Left ventricle myocardium inferior (tissue), 1 donor: ENCODE measurements at regions not wholly inside any gene's neighbourhood (a gene's known extent, or its start where the extent isn't known, plus 50 kb on each side); places are given as distances from the start of the nearest gene placed in this dataset.
"Not testable (repeated sequence)": the region's sequence is repeated elsewhere in the genome, so short reads cannot be mapped to it uniquely, and the experiment has no call there.

Source experiments
- DNase-seq: peaks from one replicate; pipeline ENCODE4 v3.0.0-alpha.2; 2020
- H3K27ac ChIP-seq: fragments of 200-600 bp; replicated peaks from 2 replicates; pipeline ENCODE4 v1.8.0; 2021
- H3K27me3 ChIP-seq: fragments of 200-600 bp; 2 replicates; pipeline ENCODE4 v1.8.0; 2021; ENCODE audit warnings: low read depth
- H3K36me3 ChIP-seq: fragments of 200-600 bp; 2 replicates; pipeline ENCODE4 v1.8.0; 2021
- H3K4me1 ChIP-seq: fragments of 200-600 bp; 2 replicates; pipeline ENCODE4 v1.8.0; 2021
- H3K4me3 ChIP-seq: fragments of 200-600 bp; 2 replicates; pipeline ENCODE4 v1.8.0; 2021; ENCODE audit warnings: mild to moderate bottlenecking, moderate library complexity
- H3K9me3 ChIP-seq: fragments of 200-600 bp; replicated peaks from 2 replicates; pipeline ENCODE4 v1.8.0; 2021
- CTCF ChIP-seq: fragments of 200-600 bp; IDR thresholded peaks from 2 replicates; pipeline ENCODE4 v1.8.0; 2021; ENCODE audit warnings: antibody characterized with exemption, mild to moderate bottlenecking, borderline replicate concordance
- intact Hi-C: fragments of 100-400 bp; cut with micrococcal nuclease; formaldehyde crosslinking; loops from one replicate; pipeline ENCODE4 v1.11.0; 2022
- donor health status: DM: no; HTN: yes; CAD: no; lungs with severe emphysema.

GRCh38 chr2:172262486-172262885 lies 159.8 kb upstream of the DLX2 start:
- H3K4me3 ChIP-seq, result no peak overlapping the region
- no peak overlapping the region for H3K27ac ChIP-seq
- intact Hi-C loops, result no loop called here
- no peaks in the 10 kb centered on the region for H3K27me3 ChIP-seq
- no peaks in the 10 kb centered on the region for H3K4me1 ChIP-seq
- no peak for DNase-seq
- H3K9me3 ChIP-seq, result peaks cover 4% of the 10 kb centered on the region
- no peak for TF ChIP-seq CTCF
- H3K36me3 ChIP-seq, result no peaks in the 10 kb centered on the region

- H3K27ac ChIP-seq, H3K4me1 ChIP-seq, intact Hi-C loops: not testable (repeated sequence)
Observed at GRCh38 chr2:172264820-172265219, 162.1 kb upstream of the DLX2 start.

GRCh38 chr2:172269507-172270244 lies 157.7 kb upstream of the ITGA6 start:
- H3K27ac ChIP-seq, H3K4me3 ChIP-seq, intact Hi-C loops, H3K36me3 ChIP-seq, H3K9me3 ChIP-seq, H3K27me3 ChIP-seq, H3K4me1 ChIP-seq, DNase-seq: not testable (repeated sequence)

More at GRCh38 chr2:172264820-172265219, 162.1 kb upstream of the DLX2 start:
- H3K4me3 ChIP-seq, H3K9me3 ChIP-seq, H3K36me3 ChIP-seq, DNase-seq, H3K27me3 ChIP-seq: not testable (repeated sequence)

- no peaks in the 10 kb centered on the region for H3K36me3 ChIP-seq
- peaks cover 4% of the 10 kb centered on the region for H3K9me3 ChIP-seq
- no peak for TF ChIP-seq CTCF
- intact Hi-C loops, result no loop called here
- no peak for DNase-seq
- H3K27ac ChIP-seq, result no peak overlapping the region
- H3K4me1 ChIP-seq, result peaks cover 9% of the 10 kb centered on the region
- H3K4me3 ChIP-seq, result no peak overlapping the region
- no peaks in the 10 kb centered on the region for H3K27me3 ChIP-seq
Observed at GRCh38 chr2:172270278-172271079, 156.9 kb upstream of the ITGA6 start.

- no peak for TF ChIP-seq CTCF
- Histone ChIP-seq H3K9me3 (peaks cover 7% of the 10 kb centered on the region), H3K27me3 (no peaks in the 10 kb centered on the region), H3K4me1 (peaks cover 9% of the 10 kb centered on the region), H3K36me3 (no peaks in the 10 kb centered on the region), H3K4me3 (no peak overlapping the region), H3K27ac (no peak overlapping the region)
- intact Hi-C loops, result no loop called here
- no peak for DNase-seq
Observed at GRCh38 chr2:172273910-172274571, 153.3 kb upstream of the ITGA6 start.

- Histone ChIP-seq H3K9me3 (peaks cover 7% of the 10 kb centered on the region), H3K36me3 (no peaks in the 10 kb centered on the region), H3K4me1 (peaks cover 9% of the 10 kb centered on the region), H3K27me3 (no peaks in the 10 kb centered on the region), H3K4me3 (no peak overlapping the region), H3K27ac (no peak overlapping the region)
- no peak for DNase-seq
- intact Hi-C loops, result no loop called here
- no peak for TF ChIP-seq CTCF
Observed at GRCh38 chr2:172275239-172275638, 152.1 kb upstream of the ITGA6 start.
